Heart left ventricle (tissue), 16 donors: ENCODE measurements at regions not wholly inside any gene's neighbourhood (a gene's known extent, or its start where the extent isn't known, plus 50 kb on each side); places are given as distances from the start of the nearest gene placed in this dataset.

Experiments
- ATAC-seq, 4 donors: fragments of 200-7000 bp; cut with Tn5 transposase; one replicate each; pipeline ENCODE4 v1.9.1; 2020 to 2022; ENCODE audit warnings: moderate library complexity in 4 of 4, mild to moderate bottlenecking in 3 of 4, moderate number of reproducible peaks in 1 of 4
- DNase-seq, 5 donors: peaks; one replicate each; pipeline ENCODE4 v3.0.0-alpha.2; 2020
- H3K27ac ChIP-seq, 12 donors: fragments of 200-600 bp; sonication (generic) in 4 of 12; one replicate each; pipeline versions ENCODE4 v1.5.0 to v1.8.0; 2016 to 2022; ENCODE audit warnings: mild to moderate bottlenecking in 2 of 12
- H3K27me3 ChIP-seq, 9 donors: fragments of 200-600 bp; sonication (generic) in 2 of 9; one replicate each; pipeline versions ENCODE4 v1.5.1 to v1.8.0; 2016 to 2022; ENCODE audit warnings: mild to moderate bottlenecking in 3 of 9
- H3K36me3 ChIP-seq, 9 donors: fragments of 200-600 bp; sonication (generic) in 2 of 9; one replicate each; pipeline versions ENCODE4 v1.5.0 to v1.8.0; 2018 to 2022; ENCODE audit warnings: mild to moderate bottlenecking in 2 of 9
- H3K4me1 ChIP-seq, 12 donors: fragments of 200-600 bp; sonication (generic) in 4 of 12; one replicate each; pipeline versions ENCODE4 v1.5.0 to v1.8.0; 2016 to 2022; ENCODE audit warnings: mild to moderate bottlenecking in 3 of 12
- H3K4me3 ChIP-seq, 12 donors: fragments of 200-600 bp; sonication (generic) in 4 of 12; one replicate each; pipeline versions ENCODE4 v1.5.0 to v1.8.0; 2017 to 2022; ENCODE audit warnings: mild to moderate bottlenecking in 9 of 12, moderate library complexity in 4 of 12
- H3K9me3 ChIP-seq, 12 donors: fragments of 200-600 bp; sonication (generic) in 4 of 12; one replicate each; pipeline versions ENCODE4 v1.5.0 to v1.8.0; 2016 to 2022; ENCODE audit warnings: mild to moderate bottlenecking in 1 of 12
- POLR2A ChIP-seq, 2 donors: fragments of 450-650 bp; IDR thresholded peaks; one replicate each; pipeline ENCODE4 v1.6.1; 2017; ENCODE audit warnings: antibody characterized with exemption in 2 of 2, mild to moderate bottlenecking in 2 of 2, moderate library complexity in 2 of 2
- WGBS, 4 donors: extraction: QIAGEN DNeasy Blood & Tissue Kit in 2 of 4; methylation state at CpG; one replicate each; pipeline versions ENCODE4 v1.1.5 to v1.1.7; 2013 to 2018; 5-methylcytosine and 5-hydroxymethylcytosine counted together
- intact Hi-C, 10 donors: fragments of 100-400 bp; cut with DNase I; formaldehyde crosslinking; loops; one replicate each; pipeline versions ENCODE4 v1.11.1 to v1.14.2; 2022
- TF ChIP-seq, protein P1 (sequence below), 12 donors: fragments of 200-600 bp; sonication (generic) in 4 of 12; IDR thresholded peaks; one replicate each; pipeline versions ENCODE4 v1.5.0 to v1.8.0; 2018 to 2022; ENCODE audit warnings: antibody characterized with exemption in 12 of 12, mild to moderate bottlenecking in 5 of 12
- donor health status: ischemic (EF 13 %, LVEDD 7.1; RV severe dilation, severe dysfunction).
- donor health status: healthy with polysubstance abuse.
- donor health status: DM: no; HTN: yes; CAD: no.
- donor health status: DM: no; HTN: no; CAD: no.
- donor health status: ischemic (EF 25% LVEDD 6.9; RV normal size, moderate dysfunction).
- donor health status: ischemic (EF 25% LVEDD 5.7; RV mildly dilated, moderate dysfunction).
- donor health status: healthy.
- donor health status: DM: yes; HTN: yes; CAD: no.
- donor health status: ischemic (EF 35%, LVEDD 5.7; RV mildly dilated, moderate dysfunction).
- donor health status: nonischemic (EF 11% LVEDD 7.7; RV severe dilation, severe dysfunction).
- donor health status: DM: yes; HTN: yes; CAD: no.
- donor health status: PGD.
- donor health status: ischemic (EF 29% LVEDD 5.4; RV normal size, mild dysfunction).
- donor health status: nonischemic (EF 23%, LVEDD 6.1; RV moderate dilation, normal function).

DNA sequence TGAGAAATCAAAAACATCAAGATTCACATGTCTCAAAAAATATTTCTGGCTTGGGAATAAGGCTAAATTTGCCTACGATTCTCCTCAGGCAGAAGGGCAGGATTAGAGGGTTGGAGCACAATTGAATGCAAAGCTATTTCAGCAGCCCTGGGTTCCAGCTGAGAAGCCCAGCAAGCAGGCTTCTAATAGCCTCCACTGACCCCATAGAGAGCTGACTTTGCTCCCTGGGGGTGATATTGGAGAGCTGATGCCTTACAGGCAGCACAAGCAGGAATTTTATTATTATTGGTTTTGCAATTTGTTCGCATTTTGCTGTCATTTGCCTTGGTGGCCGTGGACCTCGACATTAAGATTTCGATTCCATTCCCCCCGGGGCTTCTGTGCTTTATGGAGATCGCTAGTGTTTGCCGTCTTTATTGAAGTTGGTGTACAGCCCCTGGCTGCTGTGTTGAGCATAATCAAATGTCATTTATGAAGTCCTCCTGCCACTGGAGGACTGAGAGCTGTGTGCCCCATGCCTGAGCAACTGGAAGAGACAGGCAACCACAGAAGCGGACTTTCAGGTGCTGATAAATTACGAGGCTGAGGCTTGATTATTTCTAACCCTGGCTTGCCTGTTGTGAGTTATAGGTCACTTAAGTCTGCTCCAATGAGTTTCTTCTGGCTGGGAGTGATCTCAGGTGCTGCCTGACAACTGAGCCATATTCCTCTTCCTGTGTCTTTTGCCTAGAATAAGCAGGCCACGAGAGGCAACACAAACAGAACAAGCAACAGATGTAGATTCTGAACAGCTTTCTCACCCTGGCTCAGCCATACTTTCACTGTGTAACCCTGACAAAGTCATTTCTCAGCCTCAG, 518.4 kb upstream of the CAMK1G start:
- DNase-seq (no peak), ATAC-seq (no peak)
- no peak for TF ChIP-seq POLR2A (IDR thresholded peaks at IDR 0.05)
- TF ChIP-seq, protein P1, sequence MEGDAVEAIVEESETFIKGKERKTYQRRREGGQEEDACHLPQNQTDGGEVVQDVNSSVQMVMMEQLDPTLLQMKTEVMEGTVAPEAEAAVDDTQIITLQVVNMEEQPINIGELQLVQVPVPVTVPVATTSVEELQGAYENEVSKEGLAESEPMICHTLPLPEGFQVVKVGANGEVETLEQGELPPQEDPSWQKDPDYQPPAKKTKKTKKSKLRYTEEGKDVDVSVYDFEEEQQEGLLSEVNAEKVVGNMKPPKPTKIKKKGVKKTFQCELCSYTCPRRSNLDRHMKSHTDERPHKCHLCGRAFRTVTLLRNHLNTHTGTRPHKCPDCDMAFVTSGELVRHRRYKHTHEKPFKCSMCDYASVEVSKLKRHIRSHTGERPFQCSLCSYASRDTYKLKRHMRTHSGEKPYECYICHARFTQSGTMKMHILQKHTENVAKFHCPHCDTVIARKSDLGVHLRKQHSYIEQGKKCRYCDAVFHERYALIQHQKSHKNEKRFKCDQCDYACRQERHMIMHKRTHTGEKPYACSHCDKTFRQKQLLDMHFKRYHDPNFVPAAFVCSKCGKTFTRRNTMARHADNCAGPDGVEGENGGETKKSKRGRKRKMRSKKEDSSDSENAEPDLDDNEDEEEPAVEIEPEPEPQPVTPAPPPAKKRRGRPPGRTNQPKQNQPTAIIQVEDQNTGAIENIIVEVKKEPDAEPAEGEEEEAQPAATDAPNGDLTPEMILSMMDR (IDR thresholded peaks at IDR 0.05), result no peak
- 80 to 87% (median 85%) methylated on average over 11 of the region's 11 CpGs for WGBS, 4 donors
- intact Hi-C loops, result no loop called here
- no peaks in the 10 kb centered on the region for H3K27me3 ChIP-seq
- no peak overlapping the region for H3K4me3 ChIP-seq
- H3K4me1 ChIP-seq, result no peaks in the 10 kb centered on the region
- no peaks in the 10 kb centered on the region for H3K36me3 ChIP-seq
- H3K9me3 ChIP-seq, result no peaks in the 10 kb centered on the region
- no peak overlapping the region for H3K27ac ChIP-seq

DNA sequence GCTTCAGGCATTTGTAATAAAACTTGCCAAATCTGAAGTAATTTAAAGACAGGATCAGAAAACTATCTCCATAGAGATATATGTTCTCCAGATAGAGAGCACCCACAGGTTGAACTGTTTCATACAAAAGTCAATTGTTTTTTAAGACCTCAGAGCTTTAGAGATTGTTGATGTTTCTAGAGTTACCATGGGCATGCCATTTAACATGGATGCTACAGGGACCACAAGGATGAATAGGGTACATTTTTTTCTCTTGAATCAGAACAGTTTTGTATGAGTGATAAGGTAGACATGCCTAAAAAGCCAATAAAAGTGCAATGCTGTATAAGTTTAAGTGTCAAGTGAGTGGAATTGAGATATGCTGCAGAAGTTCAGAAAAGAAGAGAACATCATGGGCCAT, 511.0 kb upstream of the CAMK1G start:
- intact Hi-C loops, result no loop called here
- H3K27ac ChIP-seq, result no peak overlapping the region
- DNase-seq (no peak), ATAC-seq (no peak)
- H3K4me3 ChIP-seq, result no peak overlapping the region
- no peak for TF ChIP-seq POLR2A (IDR thresholded peaks at IDR 0.05)
- TF ChIP-seq, protein P1 (IDR thresholded peaks at IDR 0.05), result no peak
- H3K9me3 ChIP-seq, result no peaks in the 10 kb centered on the region
- no peaks in the 10 kb centered on the region for H3K4me1 ChIP-seq
- no peaks in the 10 kb centered on the region for H3K27me3 ChIP-seq
- no peaks in the 10 kb centered on the region for H3K36me3 ChIP-seq

DNA sequence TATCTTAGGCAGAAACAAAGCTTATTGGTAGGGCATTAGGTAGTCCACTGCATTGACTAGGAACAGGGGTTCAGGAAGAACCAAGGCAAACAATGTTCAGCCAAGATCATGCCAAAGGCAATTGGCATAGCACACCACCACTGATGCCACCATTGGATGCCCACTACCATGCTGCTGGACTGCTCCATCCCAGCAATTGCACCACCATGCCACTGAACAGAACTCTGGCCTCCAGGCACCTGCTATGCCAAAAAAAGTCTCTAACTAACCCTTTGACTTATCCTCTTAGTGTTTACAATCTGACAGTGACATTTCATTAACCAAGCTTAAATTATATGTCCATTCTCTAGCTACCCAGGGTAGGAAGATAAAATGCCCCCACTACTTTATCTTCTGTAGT, 509.6 kb upstream of the CAMK1G start:
- no peak overlapping the region for H3K27ac ChIP-seq
- intact Hi-C loops, result no loop called here
- no peaks in the 10 kb centered on the region for H3K4me1 ChIP-seq
- H3K9me3 ChIP-seq, result no peaks in the 10 kb centered on the region
- ATAC-seq (no peak), DNase-seq (no peak)
- TF ChIP-seq, protein P1 (IDR thresholded peaks at IDR 0.05), result no peak
- no peak for TF ChIP-seq POLR2A (IDR thresholded peaks at IDR 0.05)
- H3K27me3 ChIP-seq, result no peaks in the 10 kb centered on the region
- no peaks in the 10 kb centered on the region for H3K36me3 ChIP-seq
- no peak overlapping the region for H3K4me3 ChIP-seq

DNA sequence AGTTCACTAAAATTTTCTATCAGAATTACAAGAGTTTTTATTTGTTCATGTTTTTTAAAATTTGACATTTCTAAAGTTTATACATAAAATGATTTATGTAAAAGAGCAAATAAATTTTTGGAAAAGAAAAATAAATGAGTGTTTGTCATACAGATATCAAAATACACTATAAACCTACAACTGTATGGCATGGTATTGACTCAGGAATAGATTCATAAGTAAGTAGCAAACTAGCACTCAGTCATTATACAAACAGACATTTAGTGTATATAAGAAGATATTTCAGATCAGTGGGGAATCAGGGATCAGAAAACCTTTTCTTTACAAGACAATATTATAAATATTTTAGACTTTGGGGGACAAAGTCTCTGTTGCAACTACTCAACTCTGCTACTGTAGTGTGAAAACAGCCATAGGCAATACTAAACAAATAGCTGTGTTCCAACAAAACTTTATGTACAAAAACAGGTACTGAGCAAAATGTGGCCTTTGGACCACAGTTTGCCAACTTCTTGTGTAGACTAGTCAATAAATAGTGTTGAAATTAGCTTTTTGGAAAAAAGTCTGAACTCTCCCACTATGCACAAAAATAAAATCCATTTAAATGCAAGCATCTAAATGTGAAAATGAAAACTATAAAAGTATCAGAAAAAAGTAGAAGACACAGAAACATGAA, 508.8 kb upstream of the CAMK1G start:
- H3K4me3 ChIP-seq, result no peak overlapping the region
- DNase-seq, result no peak
- H3K27ac ChIP-seq, result no peak overlapping the region
- TF ChIP-seq, protein P1 (IDR thresholded peaks at IDR 0.05), result no peak
- H3K9me3 ChIP-seq, result no peaks in the 10 kb centered on the region
- no peak for ATAC-seq
- H3K4me1 ChIP-seq, result no peaks in the 10 kb centered on the region
- no peaks in the 10 kb centered on the region for H3K36me3 ChIP-seq
- no peaks in the 10 kb centered on the region for H3K27me3 ChIP-seq
- intact Hi-C loops, result no loop called here
